Calu3 (cell line): ENCODE measurements at regions not wholly inside any gene's neighbourhood (a gene's known extent, or its start where the extent isn't known, plus 50 kb on each side); places are given as distances from the start of the nearest gene placed in this dataset.
"Not testable (repeated sequence)": the region's sequence is repeated elsewhere in the genome, so short reads cannot be mapped to it uniquely, and the experiment has no call there.

Experiments used
- BruUV-seq: library from RNA; stranded (reverse); fragments of 400-500 nt; replicated peaks from 2 replicates; lab custom pipeline; 2021; lab: Mats Ljungman, UMichigan
- CTCF ChIA-PET: fragments of 300-600 bp; sonication (Branson Sonifier 250); formaldehyde crosslinking; loops from one replicate; lab custom pipeline; 2022; ENCODE audit warnings: antibody characterized with exemption; lab: Charles Lee
- DNase-seq: peaks from one replicate; pipeline ENCODE4 v3.0.0; 2022
- H3K27ac Mint-ChIP-seq: one replicate; pipeline ENCODE4 v1.8.0; 2022; ENCODE audit warnings: mixed read lengths; ENCODE audit not compliant: unreplicated experiment
- H3K27me3 Mint-ChIP-seq: one replicate; pipeline ENCODE4 v1.8.0; 2022; ENCODE audit warnings: mixed read lengths; ENCODE audit not compliant: unreplicated experiment
- H3K36me3 Mint-ChIP-seq: one replicate; pipeline ENCODE4 v1.8.0; 2022; ENCODE audit warnings: mild to moderate bottlenecking, moderate library complexity, mixed read lengths; ENCODE audit not compliant: insufficient read depth, unreplicated experiment
- H3K4me1 Mint-ChIP-seq: one replicate; pipeline ENCODE4 v1.8.0; 2022; ENCODE audit warnings: mild to moderate bottlenecking, low read depth, mixed read lengths; ENCODE audit not compliant: unreplicated experiment
- H3K4me3 Mint-ChIP-seq: one replicate; pipeline ENCODE4 v1.8.0; 2022; ENCODE audit warnings: mild to moderate bottlenecking, low read depth, moderate library complexity, mixed read lengths; ENCODE audit not compliant: unreplicated experiment
- H3K9me3 Mint-ChIP-seq: one replicate; pipeline ENCODE4 v1.8.0; 2022; ENCODE audit warnings: low read depth, mixed read lengths; ENCODE audit not compliant: unreplicated experiment
- CTCF ChIP-seq: fragments of 200-600 bp; IDR thresholded peaks from one replicate; pipeline ENCODE4 v1.8.0; 2022; ENCODE audit warnings: antibody characterized with exemption; ENCODE audit not compliant: unreplicated experiment
- intact Hi-C: fragments of 100-400 bp; cut with micrococcal nuclease; formaldehyde crosslinking; loops from one replicate; pipeline ENCODE4 v1.10.0; 2022; ENCODE audit not compliant: unreplicated experiment

GRCh38 chr5:89638871-89639270 is 755.9 kb upstream of the MEF2C start:
- no TSS peak for BruUV-seq
- Mint-ChIP-seq H3K4me3 (no peak overlapping the region), H3K27ac (no peak overlapping the region), H3K27me3 (no peaks in the 10 kb centered on the region), H3K4me1 (no peaks in the 10 kb centered on the region), H3K9me3 (peaks cover 2% of the 10 kb centered on the region), H3K36me3 (no peaks in the 10 kb centered on the region)
- intact Hi-C loops = no loop called here
- DNase-seq = no peak
- CTCF ChIA-PET = interaction anchor here (1.5 kb wide), 1 partner anchor 11 kb away, joined by 3 read pairs; no protein-coding TSS in a partner anchor
- TF ChIP-seq CTCF = no peak

- H3K27me3 Mint-ChIP-seq, BruUV-seq, H3K9me3 Mint-ChIP-seq, CTCF ChIA-PET, H3K4me3 Mint-ChIP-seq, DNase-seq, H3K27ac Mint-ChIP-seq, H3K36me3 Mint-ChIP-seq, intact Hi-C loops, H3K4me1 Mint-ChIP-seq: not testable (repeated sequence)
These were observed 751.2 kb upstream of the MEF2C start for GRCh38 chr5:89634176-89634575.

DNA sequence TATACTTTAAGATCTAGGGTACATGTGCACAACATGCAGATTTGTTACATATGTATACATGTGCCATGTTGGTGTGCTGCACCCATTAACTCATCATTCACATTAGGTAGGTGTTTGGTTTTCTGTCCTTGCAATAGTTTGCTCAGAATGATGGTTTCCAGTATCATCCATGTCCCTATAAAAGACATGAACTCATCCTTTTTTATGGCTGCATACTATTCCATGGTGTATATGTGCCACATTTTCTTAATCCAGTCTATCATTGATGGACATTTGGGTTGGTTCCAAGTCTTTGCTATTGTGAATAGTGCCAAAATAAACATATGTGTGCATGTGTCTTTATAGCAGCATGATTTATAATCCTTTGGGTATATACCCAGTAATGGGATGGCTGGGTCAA is 747.1 kb upstream of the MEF2C start:
- CTCF ChIA-PET, BruUV-seq: not testable (repeated sequence)

GRCh38 chr5:89628876-89629635 is 746.1 kb upstream of the MEF2C start:
- DNase-seq = no peak
- intact Hi-C loops = no loop called here
- H3K9me3 Mint-ChIP-seq = peaks cover 5% of the 10 kb centered on the region
- CTCF ChIA-PET = no interaction called here
- H3K4me3 Mint-ChIP-seq = no peak overlapping the region
- no peak overlapping the region for H3K27ac Mint-ChIP-seq
- BruUV-seq = no TSS peak
- TF ChIP-seq CTCF = no peak
- H3K4me1 Mint-ChIP-seq = no peaks in the 10 kb centered on the region
- no peaks in the 10 kb centered on the region for H3K27me3 Mint-ChIP-seq
- no peaks in the 10 kb centered on the region for H3K36me3 Mint-ChIP-seq

More for the DNA sequence above, 747.1 kb upstream of the MEF2C start:
- H3K4me1 Mint-ChIP-seq, H3K4me3 Mint-ChIP-seq, H3K9me3 Mint-ChIP-seq, H3K27ac Mint-ChIP-seq, intact Hi-C loops, DNase-seq, H3K27me3 Mint-ChIP-seq, H3K36me3 Mint-ChIP-seq: not testable (repeated sequence)

GRCh38 chr5:89615839-89616518 is 733.0 kb upstream of the MEF2C start:
- H3K27me3 Mint-ChIP-seq = no peaks in the 10 kb centered on the region
- no peak for TF ChIP-seq CTCF
- no TSS peak for BruUV-seq
- no peak for DNase-seq
- H3K9me3 Mint-ChIP-seq = peaks cover 7% of the 10 kb centered on the region
- no peak overlapping the region for H3K4me3 Mint-ChIP-seq
- H3K4me1 Mint-ChIP-seq = no peaks in the 10 kb centered on the region
- no peaks in the 10 kb centered on the region for H3K36me3 Mint-ChIP-seq
- CTCF ChIA-PET = no interaction called here
- intact Hi-C loops = no loop called here
- H3K27ac Mint-ChIP-seq = no peak overlapping the region
